H9 (cell line): ENCODE measurements at regions not wholly inside any gene's neighbourhood (a gene's known extent, or its start where the extent isn't known, plus 50 kb on each side); places are given as distances from the start of the nearest gene placed in this dataset.

Experiments
- DNase-seq: peaks from one replicate; pipeline ENCODE4 v3.0.0-alpha.2; 2017
- H2AFZ ChIP-seq: one replicate; pipeline ENCODE4 v1.6.1; 2013; ENCODE audit warnings: mild to moderate bottlenecking, low read length, control low read depth, moderate library complexity
- H2AK5ac ChIP-seq: 2 replicates; pipeline ENCODE4 v1.6.1; 2013; ENCODE audit warnings: low read length, control low read depth, mixed read lengths; ENCODE audit not compliant: insufficient read length
- H2BK120ac ChIP-seq: one replicate; pipeline ENCODE4 v1.6.1; 2013; ENCODE audit warnings: low read depth, mild to moderate bottlenecking, low read length, control low read depth, inconsistent platforms; ENCODE audit not compliant: poor library complexity, severe bottlenecking
- H2BK12ac ChIP-seq: 2 replicates; pipeline ENCODE4 v1.6.1; 2013; ENCODE audit warnings: low read length, control low read depth, mixed read lengths, low read depth; ENCODE audit not compliant: insufficient read length
- H2BK15ac ChIP-seq: 2 replicates; pipeline ENCODE4 v1.6.1; 2013; ENCODE audit warnings: low read depth, low read length, control low read depth
- H2BK20ac ChIP-seq: one replicate; pipeline ENCODE4 v1.6.1; 2013; ENCODE audit warnings: low read depth, mild to moderate bottlenecking, low read length, control low read depth, inconsistent platforms; ENCODE audit not compliant: poor library complexity, severe bottlenecking
- H2BK5ac ChIP-seq: 2 replicates; pipeline ENCODE4 v1.6.1; 2013; ENCODE audit warnings: low read length, control low read depth, mixed read lengths; ENCODE audit not compliant: insufficient read length
- H3K14ac ChIP-seq: 2 replicates; pipeline ENCODE4 v1.6.1; 2013; ENCODE audit warnings: low read length, control low read depth; ENCODE audit not compliant: insufficient read depth
- H3K18ac ChIP-seq: 2 replicates; pipeline ENCODE4 v1.6.1; 2013; ENCODE audit warnings: low read depth, mild to moderate bottlenecking, mixed read lengths, low read length, control low read depth; ENCODE audit not compliant: insufficient read length
- H3K23ac ChIP-seq: 2 replicates; pipeline ENCODE4 v1.6.1; 2013; ENCODE audit warnings: low read length, control low read depth, mixed read lengths, low read depth; ENCODE audit not compliant: insufficient read length
- H3K23me2 ChIP-seq: 2 replicates; pipeline ENCODE4 v1.6.1; 2013; ENCODE audit warnings: low read depth, mild to moderate bottlenecking, mixed read lengths, low read length, control low read depth; ENCODE audit not compliant: insufficient read length, poor library complexity, severe bottlenecking
- H3K27ac ChIP-seq: 2 replicates; pipeline ENCODE4 v1.5.1; 2013; ENCODE audit warnings: low read length, control low read depth, mixed read lengths, low read depth; ENCODE audit not compliant: insufficient read length
- H3K27me3 ChIP-seq: 2 replicates; pipeline ENCODE4 v1.6.1; 2013; ENCODE audit warnings: low read length, control low read depth, inconsistent platforms; ENCODE audit not compliant: insufficient read depth
- H3K4ac ChIP-seq: 2 replicates; pipeline ENCODE4 v1.6.1; 2013; ENCODE audit warnings: low read depth, mild to moderate bottlenecking, control low read depth, inconsistent platforms, low read length, moderate library complexity
- H3K4me1 ChIP-seq: 2 replicates; pipeline ENCODE4 v1.6.1; 2013; ENCODE audit warnings: low read length, control low read depth, inconsistent platforms; ENCODE audit not compliant: insufficient read depth
- H3K4me2 ChIP-seq: 2 replicates; pipeline ENCODE4 v1.6.1; 2013; ENCODE audit warnings: low read length, control low read depth, mixed read lengths; ENCODE audit not compliant: insufficient read length, insufficient read depth
- H3K56ac ChIP-seq: 2 replicates; pipeline ENCODE4 v1.6.1; 2013; ENCODE audit warnings: low read depth, mild to moderate bottlenecking, mixed read lengths, low read length, control low read depth; ENCODE audit not compliant: insufficient read length
- H3K79me1 ChIP-seq: 2 replicates; pipeline ENCODE4 v1.6.1; 2013; ENCODE audit warnings: low read depth, mild to moderate bottlenecking, moderate library complexity, low read length, control low read depth, inconsistent platforms; ENCODE audit not compliant: insufficient read depth, poor library complexity, severe bottlenecking
- H3K79me2 ChIP-seq: 2 replicates; pipeline ENCODE4 v1.6.1; 2013; ENCODE audit warnings: low read length, control low read depth, inconsistent platforms; ENCODE audit not compliant: insufficient read depth
- H3K9ac ChIP-seq: 2 replicates; pipeline ENCODE4 v1.6.1; 2013; ENCODE audit warnings: low read length, control low read depth, mixed read lengths; ENCODE audit not compliant: insufficient read length; ENCODE audit errors: extremely low read depth
- H3K9me3 ChIP-seq: one replicate; pipeline ENCODE4 v1.6.1; 2013; ENCODE audit warnings: low read depth, low read length, inconsistent platforms; ENCODE audit not compliant: control insufficient read depth
- H3T11ph ChIP-seq: one replicate; pipeline ENCODE4 v1.6.1; 2013; ENCODE audit warnings: mild to moderate bottlenecking, low read length, control low read depth, inconsistent platforms
- H4K20me1 ChIP-seq: one replicate; pipeline ENCODE4 v1.6.1; 2013; ENCODE audit not compliant: control insufficient read depth, insufficient read length, insufficient read depth
- H4K5ac ChIP-seq: 2 replicates; pipeline ENCODE4 v1.6.1; 2013; ENCODE audit warnings: low read depth, mild to moderate bottlenecking, mixed read lengths, low read length, control low read depth; ENCODE audit not compliant: insufficient read length
- H4K8ac ChIP-seq: replicated peaks from 2 replicates; pipeline ENCODE4 v1.6.1; 2013; ENCODE audit warnings: low read length, control low read depth, mixed read lengths, low read depth; ENCODE audit not compliant: insufficient read length
- H4K91ac ChIP-seq: 2 replicates; pipeline ENCODE4 v1.6.1; 2013; ENCODE audit warnings: low read depth, mild to moderate bottlenecking, moderate library complexity, mixed read lengths, low read length, control low read depth; ENCODE audit not compliant: insufficient read length
- H3K27ac Mint-ChIP-seq, 3 experiments: 2 replicates in 2 of 3; 3 replicates in 1 of 3; pipeline ENCODE4 v1.8.0; 2020 to 2021; ENCODE audit warnings: mixed read lengths in 3 of 3, mild to moderate bottlenecking in 1 of 3, moderate library complexity in 1 of 3
- H3K27me3 Mint-ChIP-seq: 2 replicates; pipeline ENCODE4 v1.8.0; 2021; ENCODE audit warnings: low read depth, mild to moderate bottlenecking, moderate library complexity, mixed read lengths
- H3K36me3 Mint-ChIP-seq, 3 experiments: 2 replicates in 2 of 3; 3 replicates in 1 of 3; pipeline ENCODE4 v1.8.0; 2020 to 2021; ENCODE audit warnings: low read depth in 3 of 3, mixed read lengths in 3 of 3; ENCODE audit not compliant: insufficient read depth in 1 of 3
- H3K4me1 Mint-ChIP-seq, 2 experiments: 2 replicates each; pipeline ENCODE4 v1.8.0; 2020; ENCODE audit warnings: mixed read lengths in 2 of 2
- H3K4me3 Mint-ChIP-seq, 2 experiments: 2 replicates in 1 of 2; 3 replicates in 1 of 2; pipeline ENCODE4 v1.8.0; 2020 to 2021; ENCODE audit warnings: mild to moderate bottlenecking in 2 of 2, mixed read lengths in 2 of 2, moderate library complexity in 1 of 2
- H3K9me3 Mint-ChIP-seq, 2 experiments: 2 replicates in 1 of 2; 3 replicates in 1 of 2; pipeline ENCODE4 v1.8.0; 2020; ENCODE audit warnings: mild to moderate bottlenecking in 2 of 2, mixed read lengths in 2 of 2, moderate library complexity in 1 of 2
- WGBS: extraction: QIAGEN DNeasy Blood & Tissue Kit; methylation state at CpG from one replicate; pipeline ENCODE4 v1.1.7; 2013; ENCODE audit warnings: missing lambda C conversion rate, low lambda C conversion rate, mixed read lengths; ENCODE audit not compliant: insufficient read length; ENCODE audit errors: extremely low coverage; 5-methylcytosine and 5-hydroxymethylcytosine counted together
- TF ChIP-seq, protein P1 (sequence below): fragments of 200-600 bp; sonication (generic); conservative IDR thresholded peaks from 3 replicates; pipeline ENCODE4 v1.8.0; 2021; ENCODE audit warnings: antibody characterized with exemption, mild to moderate bottlenecking

DNA sequence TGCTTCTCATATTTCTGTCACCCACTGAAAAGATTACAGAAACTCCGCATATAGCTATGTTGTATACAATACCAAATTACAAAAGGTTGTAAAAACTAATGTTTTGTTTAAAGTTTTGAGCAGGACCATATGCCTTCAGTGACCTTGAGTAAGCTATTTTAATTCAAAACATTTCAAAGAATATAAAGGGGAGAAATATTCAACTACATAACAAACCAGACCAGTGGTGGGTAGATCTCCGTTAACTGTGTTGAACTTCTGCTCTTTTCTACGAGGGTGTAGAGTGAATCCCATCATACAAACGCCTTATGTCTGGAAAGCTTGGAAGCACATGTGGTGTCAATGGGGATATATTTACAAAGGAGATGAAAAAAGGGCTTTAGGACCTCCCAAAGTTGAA lies 68.4 kb upstream of the NR2F2 start:
- no peak overlapping the region for H3K27ac ChIP-seq
- H3K27me3 ChIP-seq = no peaks in the 10 kb centered on the region
- H3T11ph ChIP-seq = no peak overlapping the region
- no peak overlapping the region for H2BK12ac ChIP-seq
- H3K79me2 ChIP-seq = no peaks in the 10 kb centered on the region
- WGBS = no CpG with 5 or more reads among the region's 4 CpGs
- Mint-ChIP-seq H3K36me3 (no peaks in the 10 kb centered on the region), H3K4me1 (peaks cover 11 to 24% of the 10 kb centered on the region in 2 experiments; a peak in 3 of 4 replicates), H3K27ac (no peak overlapping the region), H3K9me3 (no peaks in the 10 kb centered on the region), H3K4me3 (no peak overlapping the region), H3K27me3 (no peaks in the 10 kb centered on the region; the same call in 1 of the 2 replicates)
- H4K8ac ChIP-seq = no peak overlapping the region
- H2BK5ac ChIP-seq = no peak overlapping the region
- H2BK20ac ChIP-seq = no peak overlapping the region
- H2BK15ac ChIP-seq = no peak overlapping the region
- no peaks in the 10 kb centered on the region for H3K79me1 ChIP-seq
- H3K9me3 ChIP-seq = no peaks in the 10 kb centered on the region
- no peaks in the 10 kb centered on the region; the same call in 1 of the 2 replicates for H3K4me1 ChIP-seq
- no peak overlapping the region for H2AK5ac ChIP-seq
- H2AFZ ChIP-seq = no peak overlapping the region
- H4K91ac ChIP-seq = no peak overlapping the region
- H2BK120ac ChIP-seq = no peak overlapping the region
- no peak for DNase-seq
- no peak overlapping the region for H3K18ac ChIP-seq
- H4K5ac ChIP-seq = no peak overlapping the region
- H3K56ac ChIP-seq = no peak overlapping the region
- H3K14ac ChIP-seq = no peak overlapping the region
- H3K23ac ChIP-seq = no peak overlapping the region
- H3K4me2 ChIP-seq = no peak overlapping the region
- H3K9ac ChIP-seq = no peak overlapping the region
- no peaks in the 10 kb centered on the region for H4K20me1 ChIP-seq
- no peak overlapping the region for H3K4ac ChIP-seq
- TF ChIP-seq, protein P1, sequence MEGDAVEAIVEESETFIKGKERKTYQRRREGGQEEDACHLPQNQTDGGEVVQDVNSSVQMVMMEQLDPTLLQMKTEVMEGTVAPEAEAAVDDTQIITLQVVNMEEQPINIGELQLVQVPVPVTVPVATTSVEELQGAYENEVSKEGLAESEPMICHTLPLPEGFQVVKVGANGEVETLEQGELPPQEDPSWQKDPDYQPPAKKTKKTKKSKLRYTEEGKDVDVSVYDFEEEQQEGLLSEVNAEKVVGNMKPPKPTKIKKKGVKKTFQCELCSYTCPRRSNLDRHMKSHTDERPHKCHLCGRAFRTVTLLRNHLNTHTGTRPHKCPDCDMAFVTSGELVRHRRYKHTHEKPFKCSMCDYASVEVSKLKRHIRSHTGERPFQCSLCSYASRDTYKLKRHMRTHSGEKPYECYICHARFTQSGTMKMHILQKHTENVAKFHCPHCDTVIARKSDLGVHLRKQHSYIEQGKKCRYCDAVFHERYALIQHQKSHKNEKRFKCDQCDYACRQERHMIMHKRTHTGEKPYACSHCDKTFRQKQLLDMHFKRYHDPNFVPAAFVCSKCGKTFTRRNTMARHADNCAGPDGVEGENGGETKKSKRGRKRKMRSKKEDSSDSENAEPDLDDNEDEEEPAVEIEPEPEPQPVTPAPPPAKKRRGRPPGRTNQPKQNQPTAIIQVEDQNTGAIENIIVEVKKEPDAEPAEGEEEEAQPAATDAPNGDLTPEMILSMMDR = no peak
- H3K23me2 ChIP-seq = no peaks in the 10 kb centered on the region
